EL (cell line): ENCODE measurements at regions not wholly inside any gene's neighbourhood (a gene's known extent, or its start where the extent isn't known, plus 50 kb on each side); places are given as distances from the start of the nearest gene placed in this dataset.

Experiments used
- DNase-seq: peaks from one replicate; pipeline ENCODE4 v3.0.0-alpha.2; 2016

DNA sequence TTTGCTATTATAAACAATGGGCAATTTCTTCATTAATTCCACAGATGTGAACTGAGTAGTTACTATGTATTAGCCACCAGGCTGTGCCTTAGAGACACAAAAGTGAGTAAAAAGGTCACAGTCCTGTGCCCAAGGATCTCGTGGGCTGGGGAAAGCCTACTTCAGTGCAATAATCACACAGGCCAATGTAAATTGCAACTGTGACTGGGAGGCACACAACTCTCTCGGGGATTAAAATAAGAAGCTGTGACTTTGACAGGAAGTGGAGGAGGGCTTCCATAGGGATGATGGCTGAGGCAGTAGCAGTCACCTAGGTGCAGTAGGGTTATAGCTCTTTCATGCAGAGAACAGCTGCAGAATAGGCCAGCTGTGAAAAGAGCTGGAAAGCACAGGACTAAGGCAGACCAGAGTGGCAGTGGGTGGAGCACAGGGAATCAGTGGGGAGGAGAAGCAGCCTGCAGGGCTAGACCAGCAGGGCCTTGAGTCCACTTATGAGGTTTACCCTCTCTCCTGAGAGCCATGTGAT is 121.9 kb downstream of the MAB21L3 start:
- DNase-seq, result no peak

DNA sequence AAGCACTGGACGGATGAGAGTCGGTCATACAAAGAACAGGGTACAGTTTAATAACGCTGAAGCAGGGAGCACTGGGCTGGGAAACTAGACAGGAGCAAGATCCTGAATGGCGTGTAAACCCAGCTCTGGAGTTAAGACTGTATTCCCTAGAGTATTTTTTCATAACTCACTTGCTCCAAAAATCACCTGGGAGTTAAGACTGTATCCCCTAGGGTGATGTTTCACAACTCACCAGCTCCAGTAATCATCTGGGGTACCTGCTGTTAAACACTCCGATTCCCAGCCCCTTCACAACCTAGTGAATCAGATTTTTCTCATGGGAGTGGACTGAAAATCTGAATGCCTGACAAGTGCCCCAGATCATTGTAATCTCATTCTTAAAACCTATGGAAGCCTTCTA is 123.2 kb downstream of the MAB21L3 start:
- DNase-seq, result no peak

GRCh38 chr1:116239916-116240315 is 128.7 kb downstream of the MAB21L3 start:
- no peak for DNase-seq

DNA sequence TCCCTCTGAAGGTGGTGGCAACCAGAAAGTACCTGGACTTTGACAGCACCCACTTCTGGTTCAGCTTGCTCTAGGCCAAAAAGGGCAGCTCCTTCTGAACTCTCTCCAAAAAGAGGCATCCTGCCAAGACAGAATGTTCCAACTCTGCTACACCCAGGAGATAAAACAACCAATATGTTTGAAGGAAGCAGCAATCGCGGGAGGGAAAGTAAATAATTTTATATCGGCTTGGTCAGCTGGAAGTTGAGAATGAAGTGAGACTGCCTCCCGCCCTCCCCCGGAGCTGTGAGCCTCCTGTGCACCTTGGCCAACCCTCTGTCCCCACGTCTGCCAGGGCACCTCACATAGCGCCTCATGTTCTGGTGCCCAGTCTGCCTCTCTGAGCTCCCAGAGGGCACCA is 130.3 kb upstream of the ATP1A1 start:
- no peak for DNase-seq

DNA sequence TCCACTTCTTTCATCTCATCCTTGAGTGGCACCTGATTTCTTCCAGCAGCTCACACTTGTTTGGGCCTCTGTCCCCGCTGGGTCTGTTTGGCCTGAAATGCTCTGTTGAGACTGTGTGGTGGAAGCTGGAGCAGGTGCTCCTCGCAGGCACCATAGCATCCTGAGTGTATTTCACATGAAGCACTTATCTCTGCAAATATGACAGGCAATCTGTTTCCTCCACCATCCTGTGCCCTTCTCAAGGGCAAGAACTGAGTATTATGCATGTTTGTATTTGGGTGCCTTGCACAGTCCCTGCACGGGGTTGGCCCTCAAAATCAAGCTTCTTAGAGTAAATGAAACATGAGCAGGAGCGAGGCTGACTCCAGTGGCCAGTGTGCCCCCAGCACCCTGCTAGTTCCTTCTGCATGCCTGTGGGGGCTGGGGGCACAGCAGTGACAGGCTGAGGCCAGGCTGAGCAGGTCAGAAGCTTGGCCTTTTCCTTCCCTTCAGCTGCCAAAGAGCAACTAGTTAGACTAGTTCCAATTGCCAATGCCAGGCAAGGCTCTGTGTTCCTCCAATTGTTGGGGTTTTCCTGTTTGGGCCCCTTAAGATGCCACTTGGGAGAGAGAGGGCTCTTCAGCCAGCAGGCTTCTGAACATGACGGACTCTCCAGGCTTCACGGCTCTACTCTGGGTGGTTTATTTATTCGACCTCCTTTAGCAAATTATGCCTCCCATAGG is 129.6 kb upstream of the ATP1A1 start:
- DNase-seq, result no peak

- DNase-seq, result no peak
Observed at GRCh38 chr1:116246174-116246573, 126.9 kb upstream of the ATP1A1 start.

DNA sequence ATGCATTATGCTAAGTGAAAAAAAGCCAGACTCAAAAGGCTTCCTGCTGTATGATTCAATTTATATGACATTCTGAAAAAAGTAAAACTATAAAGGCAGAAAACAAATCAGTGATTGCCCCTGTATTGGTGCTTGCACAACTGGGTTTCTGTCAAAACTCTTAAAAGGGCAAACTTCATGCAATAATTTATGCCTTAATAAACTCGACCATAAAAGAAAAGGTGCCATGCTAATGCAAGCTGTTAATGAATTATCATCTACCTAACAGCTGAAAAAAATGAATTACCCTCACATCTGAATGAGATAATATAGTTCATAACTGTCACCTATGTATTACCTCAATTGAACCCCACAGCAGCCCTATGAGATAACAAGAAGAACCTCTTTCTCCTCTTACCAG is 120.8 kb upstream of the ATP1A1 start:
- DNase-seq, result no peak

DNA sequence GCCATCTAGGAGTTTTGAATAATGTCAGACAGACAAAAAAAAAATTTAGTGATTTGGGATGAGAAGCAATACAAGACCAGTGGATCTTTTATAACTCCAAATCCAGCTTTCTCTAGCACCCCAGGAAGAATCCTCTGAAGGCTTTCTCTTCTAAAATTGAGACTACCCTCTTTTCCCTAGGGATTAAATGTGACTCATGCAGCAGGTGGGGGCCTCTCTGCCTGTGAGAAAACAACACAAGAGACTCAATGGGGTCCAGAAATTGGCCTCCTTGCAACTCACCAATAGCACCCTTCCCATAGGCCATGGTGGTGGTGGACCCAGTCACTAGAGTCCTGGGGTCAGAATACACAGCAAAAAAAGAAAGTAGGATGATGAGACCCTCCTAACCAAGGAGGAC is 120.3 kb upstream of the ATP1A1 start:
- DNase-seq, result no peak

GRCh38 chr1:116253566-116254382 is 119.3 kb upstream of the ATP1A1 start:
- no peak for DNase-seq

DNA sequence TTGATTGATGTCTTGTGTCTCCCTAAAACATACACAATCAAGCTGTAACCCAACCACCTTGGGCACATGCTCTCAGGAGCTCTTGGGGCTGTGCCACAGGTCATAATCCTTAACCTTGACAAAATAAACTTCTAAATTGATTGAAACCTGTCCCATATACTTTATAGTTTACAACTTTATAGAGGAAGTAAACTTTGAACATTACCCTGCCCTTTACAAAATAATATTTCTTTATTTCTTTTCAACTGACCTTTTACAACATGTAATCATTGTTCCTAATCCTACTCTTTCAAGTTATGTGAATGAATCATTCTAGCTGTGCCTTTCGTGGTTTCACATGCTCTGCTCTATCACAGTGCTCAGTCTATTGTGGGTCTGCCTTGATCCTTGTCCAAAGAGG is 118.3 kb upstream of the ATP1A1 start:
- DNase-seq, result no peak

- no peak for DNase-seq
Observed at GRCh38 chr1:116255486-116256285, 117.4 kb upstream of the ATP1A1 start.

GRCh38 chr1:116256286-116256649 is 116.8 kb upstream of the ATP1A1 start:
- DNase-seq, result no peak

DNA sequence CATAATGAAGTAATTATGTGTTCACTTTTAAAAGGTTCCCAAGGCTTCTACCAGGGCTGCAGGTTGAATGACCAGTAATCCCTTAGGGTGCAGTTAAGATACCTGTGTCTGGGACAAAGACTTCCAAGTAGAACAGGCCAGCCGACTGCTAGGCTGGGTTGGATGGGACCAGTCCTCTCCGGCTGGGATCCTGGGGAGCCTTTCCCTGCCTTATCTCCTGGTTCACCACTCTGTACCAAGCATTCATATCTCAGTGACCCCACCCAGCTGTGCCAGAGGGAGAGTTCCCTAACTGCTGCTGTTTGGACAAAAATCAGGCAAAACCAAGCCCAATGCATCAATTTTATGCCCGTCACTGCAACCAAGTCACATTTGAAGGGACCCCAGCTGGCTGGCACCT is 116.2 kb upstream of the ATP1A1 start:
- no peak for DNase-seq

GRCh38 chr1:116257341-116257767 is 115.7 kb upstream of the ATP1A1 start:
- no peak for DNase-seq

DNA sequence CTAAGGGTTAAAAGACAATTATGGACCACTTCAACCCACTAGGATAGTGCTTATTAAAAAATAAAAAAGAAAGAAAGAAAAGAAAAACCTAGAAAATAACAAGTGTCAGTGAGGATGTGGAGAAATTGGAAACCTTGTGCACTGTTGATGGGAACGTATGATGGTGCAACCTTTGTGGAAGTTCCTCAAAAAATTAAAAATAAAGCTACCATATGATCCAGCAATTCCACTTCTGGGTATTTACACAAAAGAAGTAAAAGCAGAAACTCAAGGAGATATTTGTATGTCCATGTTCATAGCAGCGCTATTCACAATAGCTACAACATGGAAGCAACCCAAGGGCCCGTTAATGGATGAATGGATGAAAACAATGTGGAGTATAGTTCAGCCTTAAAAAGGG is 115.2 kb upstream of the ATP1A1 start:
- no peak for DNase-seq

DNA sequence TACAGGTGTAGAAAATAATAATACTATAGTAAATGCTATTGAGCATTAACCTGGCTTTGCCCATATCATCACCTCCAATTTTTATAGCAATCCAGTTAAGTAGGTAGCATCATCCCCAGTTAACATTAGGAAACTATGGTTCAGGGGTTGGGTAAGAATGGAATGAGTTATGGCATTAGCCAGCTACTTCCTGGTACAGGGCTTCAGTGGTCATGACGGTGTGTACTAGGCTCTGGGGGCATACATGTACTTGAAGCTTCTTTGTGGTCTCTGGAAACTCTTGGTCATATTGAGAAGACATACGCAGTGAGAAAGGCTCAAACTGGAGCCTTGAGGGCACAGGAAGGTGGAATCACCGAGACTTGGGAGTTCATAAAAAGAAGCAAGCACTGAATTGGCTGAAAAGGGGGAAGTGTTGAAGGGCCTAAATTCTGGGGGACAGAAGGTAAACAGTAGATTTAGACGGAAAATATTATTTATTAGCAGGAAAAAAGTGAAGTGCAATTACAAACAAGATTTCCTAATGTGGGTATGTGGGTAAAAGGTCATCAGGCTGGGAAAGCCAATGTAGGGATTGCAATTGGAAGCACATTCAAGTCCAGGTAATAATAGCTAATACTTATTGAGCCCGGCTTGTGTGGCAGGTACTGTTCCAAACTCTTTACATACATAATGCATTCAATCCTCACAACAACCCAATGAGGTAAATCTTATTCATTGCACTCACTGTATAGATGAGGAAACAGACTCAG is 114.2 kb upstream of the ATP1A1 start:
- no peak for DNase-seq

GRCh38 chr1:116259663-116260062 is 113.4 kb upstream of the ATP1A1 start:
- no peak for DNase-seq

GRCh38 chr1:116260115-116260514 is 112.9 kb upstream of the ATP1A1 start:
- no peak for DNase-seq

DNA sequence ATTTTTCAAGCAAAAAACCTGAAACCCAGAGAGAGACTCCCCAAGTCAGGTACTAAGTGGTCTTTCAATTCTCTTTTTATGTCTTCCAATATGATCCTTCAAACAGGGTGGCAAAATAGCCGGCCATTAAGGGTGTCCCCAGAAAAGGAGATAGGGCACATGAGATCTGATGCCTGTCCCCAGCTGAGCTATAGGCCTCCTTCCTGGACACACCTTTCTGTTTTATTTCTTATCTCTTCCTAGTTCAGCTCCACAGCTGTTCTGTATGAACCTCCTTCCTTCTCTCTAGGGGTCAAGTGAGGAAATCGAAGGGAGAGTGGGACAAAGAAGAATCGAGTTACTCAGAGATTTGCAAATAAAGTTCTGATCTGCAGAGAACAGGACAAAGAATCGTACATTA is 112.4 kb upstream of the ATP1A1 start:
- no peak for DNase-seq

- DNase-seq, result no peak
Observed at GRCh38 chr1:116261227-116261626, 111.8 kb upstream of the ATP1A1 start.

DNA sequence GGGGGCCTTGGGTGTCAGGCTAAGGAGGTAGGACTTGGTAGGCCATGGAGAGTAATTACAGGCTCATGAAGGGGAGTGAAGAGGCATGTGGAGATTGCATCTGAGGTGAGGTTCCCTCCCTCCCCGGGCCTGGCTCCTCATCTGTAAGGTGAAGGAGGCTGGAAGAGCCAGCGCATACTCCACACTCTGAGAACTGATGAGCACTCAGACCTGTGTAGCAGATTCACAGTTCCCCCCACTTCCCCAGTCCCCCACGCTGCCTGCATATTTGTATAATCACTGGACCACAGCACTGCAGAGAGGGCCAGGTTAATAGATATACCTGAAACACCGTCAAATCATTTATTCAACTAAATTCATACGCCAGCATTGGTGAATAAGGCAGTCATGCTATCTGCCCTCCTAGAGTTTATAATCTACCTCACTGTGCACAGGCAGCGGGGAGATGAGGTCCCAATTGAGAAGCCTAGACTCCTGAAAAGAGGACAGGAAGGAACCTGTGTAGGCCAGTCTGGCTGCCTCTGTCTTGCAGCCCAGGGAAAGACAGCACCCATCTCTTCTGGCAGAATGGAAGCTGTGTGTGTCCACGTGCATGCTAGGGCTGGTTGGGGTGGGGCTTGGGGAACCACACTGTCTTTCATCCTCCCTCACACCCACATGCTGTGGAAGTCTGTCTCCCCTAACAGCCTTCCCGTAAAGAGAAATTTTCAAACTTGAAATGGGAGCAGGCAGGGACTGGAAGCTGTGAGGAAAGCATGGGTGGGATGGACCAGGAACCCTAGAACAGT is 110.6 kb upstream of the ATP1A1 start:
- no peak for DNase-seq

DNA sequence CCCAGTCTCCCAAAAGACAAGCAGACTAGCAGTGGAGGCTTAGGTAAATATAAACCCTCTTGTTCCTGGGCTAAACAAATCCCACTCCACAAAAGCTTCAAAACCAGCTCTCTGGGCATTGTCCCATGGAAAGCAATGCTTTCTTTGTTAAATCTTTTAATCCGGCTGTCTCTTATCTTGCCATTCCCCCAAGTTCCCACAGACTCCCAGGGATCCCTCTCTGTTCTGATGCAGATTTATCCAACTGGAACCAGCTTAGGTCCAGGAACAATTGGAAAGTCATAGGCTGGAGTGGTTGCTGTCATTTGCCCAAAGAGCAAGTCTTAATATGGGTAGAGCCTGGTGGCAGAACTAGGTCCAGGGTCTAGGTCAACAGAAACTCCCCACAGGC is 110.1 kb upstream of the ATP1A1 start:
- no peak for DNase-seq
